Left ventricle myocardium inferior (tissue), 1 donor: ENCODE measurements at regions not wholly inside any gene's neighbourhood (a gene's known extent, or its start where the extent isn't known, plus 50 kb on each side); places are given as distances from the start of the nearest gene placed in this dataset.

Experiments used
- DNase-seq: peaks from one replicate; pipeline ENCODE4 v3.0.0-alpha.2; 2020
- H3K27ac ChIP-seq: fragments of 200-600 bp; replicated peaks from 2 replicates; pipeline ENCODE4 v1.8.0; 2021
- H3K27me3 ChIP-seq: fragments of 200-600 bp; 2 replicates; pipeline ENCODE4 v1.8.0; 2021; ENCODE audit warnings: low read depth
- H3K36me3 ChIP-seq: fragments of 200-600 bp; 2 replicates; pipeline ENCODE4 v1.8.0; 2021
- H3K4me1 ChIP-seq: fragments of 200-600 bp; 2 replicates; pipeline ENCODE4 v1.8.0; 2021
- H3K4me3 ChIP-seq: fragments of 200-600 bp; 2 replicates; pipeline ENCODE4 v1.8.0; 2021; ENCODE audit warnings: mild to moderate bottlenecking, moderate library complexity
- H3K9me3 ChIP-seq: fragments of 200-600 bp; replicated peaks from 2 replicates; pipeline ENCODE4 v1.8.0; 2021
- intact Hi-C: fragments of 100-400 bp; cut with micrococcal nuclease; formaldehyde crosslinking; loops from one replicate; pipeline ENCODE4 v1.11.0; 2022
- TF ChIP-seq, protein P1 (sequence below): fragments of 200-600 bp; IDR thresholded peaks from 2 replicates; pipeline ENCODE4 v1.8.0; 2021; ENCODE audit warnings: antibody characterized with exemption, mild to moderate bottlenecking, borderline replicate concordance
- donor health status: DM: no; HTN: yes; CAD: no; lungs with severe emphysema.

DNA sequence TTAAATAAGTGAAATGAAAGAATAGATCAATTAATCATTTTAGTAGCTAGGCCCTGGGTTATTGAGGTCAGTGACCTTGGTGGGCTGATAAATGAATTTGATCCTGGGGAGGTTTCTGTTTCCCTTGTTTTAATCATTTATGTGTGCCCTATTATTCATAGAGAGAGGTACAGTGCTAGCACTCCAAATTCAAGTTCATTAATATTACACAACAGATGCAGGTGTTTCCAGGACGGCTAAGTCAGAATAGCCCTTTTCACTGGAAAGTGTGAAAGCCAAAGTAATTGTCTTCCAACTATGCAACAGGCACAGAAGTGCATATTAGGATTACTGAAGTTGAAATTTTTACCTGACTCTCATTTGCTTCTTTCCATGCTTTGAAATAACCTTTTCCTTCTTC is 61.7 kb upstream of the SGK1 start:
- intact Hi-C loops = no loop called here
- Histone ChIP-seq H3K4me1 (no peaks in the 10 kb centered on the region), H3K27ac (peak overlapping the region; percentile 65), H3K36me3 (no peaks in the 10 kb centered on the region), H3K27me3 (no peaks in the 10 kb centered on the region), H3K4me3 (no peak overlapping the region), H3K9me3 (no peaks in the 10 kb centered on the region)
- TF ChIP-seq, protein P1, sequence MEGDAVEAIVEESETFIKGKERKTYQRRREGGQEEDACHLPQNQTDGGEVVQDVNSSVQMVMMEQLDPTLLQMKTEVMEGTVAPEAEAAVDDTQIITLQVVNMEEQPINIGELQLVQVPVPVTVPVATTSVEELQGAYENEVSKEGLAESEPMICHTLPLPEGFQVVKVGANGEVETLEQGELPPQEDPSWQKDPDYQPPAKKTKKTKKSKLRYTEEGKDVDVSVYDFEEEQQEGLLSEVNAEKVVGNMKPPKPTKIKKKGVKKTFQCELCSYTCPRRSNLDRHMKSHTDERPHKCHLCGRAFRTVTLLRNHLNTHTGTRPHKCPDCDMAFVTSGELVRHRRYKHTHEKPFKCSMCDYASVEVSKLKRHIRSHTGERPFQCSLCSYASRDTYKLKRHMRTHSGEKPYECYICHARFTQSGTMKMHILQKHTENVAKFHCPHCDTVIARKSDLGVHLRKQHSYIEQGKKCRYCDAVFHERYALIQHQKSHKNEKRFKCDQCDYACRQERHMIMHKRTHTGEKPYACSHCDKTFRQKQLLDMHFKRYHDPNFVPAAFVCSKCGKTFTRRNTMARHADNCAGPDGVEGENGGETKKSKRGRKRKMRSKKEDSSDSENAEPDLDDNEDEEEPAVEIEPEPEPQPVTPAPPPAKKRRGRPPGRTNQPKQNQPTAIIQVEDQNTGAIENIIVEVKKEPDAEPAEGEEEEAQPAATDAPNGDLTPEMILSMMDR = no peak
- no peak for DNase-seq

DNA sequence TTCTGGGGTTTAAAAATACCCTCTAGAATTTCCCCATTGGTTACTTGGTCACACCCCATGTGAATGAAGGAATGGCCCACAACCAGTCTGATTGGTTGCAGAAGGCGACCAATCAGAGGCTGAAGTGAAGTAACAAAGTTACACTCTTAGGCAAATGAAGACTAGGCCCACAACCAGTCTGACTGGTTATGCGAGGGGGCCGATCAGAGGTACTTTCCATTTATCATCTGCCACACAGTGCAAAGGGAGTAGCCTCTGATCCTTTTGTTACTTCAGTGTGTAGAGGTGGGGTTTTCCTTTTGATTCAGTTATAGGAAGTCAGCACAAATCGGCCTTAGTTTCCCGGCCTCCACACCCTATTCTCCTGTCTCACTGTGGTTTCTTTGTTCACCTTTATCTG is 61.2 kb upstream of the SGK1 start:
- no peaks in the 10 kb centered on the region for H3K4me1 ChIP-seq
- H3K9me3 ChIP-seq = no peaks in the 10 kb centered on the region

DNA sequence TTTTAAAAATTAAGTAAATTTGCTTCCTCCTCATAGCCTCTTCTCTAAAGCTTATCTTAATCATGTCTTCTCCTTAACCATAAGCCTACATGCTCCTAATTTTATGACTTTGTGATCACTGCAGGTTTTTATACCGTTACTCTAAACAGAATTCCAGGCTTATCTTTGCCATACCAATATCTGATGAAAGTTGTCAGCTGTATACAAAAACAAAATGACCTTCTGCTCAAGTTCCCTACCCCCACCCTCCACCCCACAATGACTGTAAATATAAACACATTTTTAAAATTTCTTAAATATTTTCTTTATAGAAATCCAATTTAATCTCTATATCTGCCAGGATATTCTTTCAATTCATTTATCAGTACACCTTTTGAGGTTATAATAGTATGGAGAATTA is 60.5 kb upstream of the SGK1 start:
- no peaks in the 10 kb centered on the region for H3K27me3 ChIP-seq
- H3K27ac ChIP-seq = peak overlapping the region; percentile 65
- peaks cover 4% of the 10 kb centered on the region for H3K4me1 ChIP-seq
- TF ChIP-seq, protein P1 = no peak
- no peaks in the 10 kb centered on the region for H3K9me3 ChIP-seq
- H3K4me3 ChIP-seq = no peak overlapping the region
- intact Hi-C loops = no loop called here
- no peak for DNase-seq
- H3K36me3 ChIP-seq = no peaks in the 10 kb centered on the region

More for the DNA sequence above, 61.2 kb upstream of the SGK1 start:
- intact Hi-C loops = no loop called here
- TF ChIP-seq, protein P1 = no peak
- no peaks in the 10 kb centered on the region for H3K36me3 ChIP-seq
- DNase-seq = no peak
- H3K4me3 ChIP-seq = no peak overlapping the region
- H3K27ac ChIP-seq = peak overlapping the region; percentile 65
- H3K27me3 ChIP-seq = no peaks in the 10 kb centered on the region

DNA sequence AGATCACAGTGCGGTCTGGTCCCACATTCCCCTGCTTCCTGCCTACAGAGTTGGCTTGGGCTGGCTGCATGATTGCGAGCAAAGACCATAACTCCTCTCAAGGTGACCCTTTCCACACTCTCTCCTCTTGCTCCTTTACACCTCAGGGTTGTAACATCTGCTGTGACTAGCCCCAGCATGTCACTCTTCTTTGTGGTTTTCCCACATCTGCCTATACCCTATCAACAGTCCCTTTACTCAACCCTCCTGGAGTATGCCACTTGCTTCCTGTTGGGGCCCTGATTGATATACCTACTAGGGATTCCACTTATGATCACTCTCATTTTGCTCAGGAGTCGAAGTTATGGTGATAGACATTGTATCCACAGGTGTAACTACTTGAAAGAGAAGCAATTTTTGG is 58.9 kb upstream of the SGK1 start:
- intact Hi-C loops = no loop called here
- Histone ChIP-seq H3K4me1 (peaks cover 17% of the 10 kb centered on the region), H3K9me3 (no peaks in the 10 kb centered on the region), H3K27ac (no peak overlapping the region), H3K36me3 (no peaks in the 10 kb centered on the region), H3K4me3 (no peak overlapping the region), H3K27me3 (no peaks in the 10 kb centered on the region)
- DNase-seq = no peak
- TF ChIP-seq, protein P1 = no peak

DNA sequence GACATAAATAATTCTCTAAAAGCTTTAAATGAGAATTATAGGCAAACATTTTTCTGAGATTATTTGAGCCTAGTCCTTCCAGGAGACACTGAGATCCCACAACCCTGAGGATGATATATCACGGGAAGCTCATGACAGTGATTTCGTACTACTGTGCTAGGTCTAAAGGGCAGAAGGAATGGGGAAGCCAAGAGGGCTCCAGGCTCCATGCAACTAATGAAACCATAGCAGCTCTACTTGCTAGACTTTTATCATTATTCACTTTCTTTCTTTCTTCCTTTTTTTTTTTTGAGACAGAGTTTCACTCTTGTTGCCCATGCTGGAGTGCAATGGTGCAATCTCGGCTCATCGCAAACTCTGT is 57.3 kb upstream of the SGK1 start:
- TF ChIP-seq, protein P1 = no peak
- no peak overlapping the region for H3K27ac ChIP-seq
- no peak overlapping the region for H3K4me3 ChIP-seq
- no peaks in the 10 kb centered on the region for H3K27me3 ChIP-seq
- H3K4me1 ChIP-seq = peaks cover 17% of the 10 kb centered on the region
- no peaks in the 10 kb centered on the region for H3K9me3 ChIP-seq
- intact Hi-C loops = no loop called here
- no peak for DNase-seq
- H3K36me3 ChIP-seq = no peaks in the 10 kb centered on the region
